ENCODE measurements at regions not wholly inside any gene's neighbourhood (a gene's known extent, or its start where the extent isn't known, plus 50 kb on each side); places are given as distances from the start of the nearest gene placed in this dataset.

DNA sequence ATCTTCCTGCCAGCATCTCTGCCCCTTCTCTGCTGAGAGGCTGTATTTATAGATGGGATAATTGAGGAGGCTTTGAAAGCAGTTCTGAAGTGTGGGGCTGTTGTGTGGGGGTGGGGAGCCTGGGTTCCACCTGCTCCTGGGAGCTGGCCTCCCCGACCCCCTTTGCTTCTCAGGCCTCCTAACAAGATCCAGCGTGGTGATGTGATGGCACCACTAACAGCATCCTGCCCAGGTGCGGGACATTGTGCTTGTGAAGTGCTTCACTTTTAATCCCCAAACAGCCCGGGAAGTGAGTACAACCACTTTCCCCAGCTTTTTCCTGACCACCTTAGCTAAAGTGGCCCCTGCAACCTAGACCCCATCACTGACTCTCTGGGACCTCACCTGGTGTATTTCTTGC, 95.1 kb upstream of the NRXN3 start:
- DNase-seq: no peak

GRCh38 chr14:78075555-78076277, 94.5 kb upstream of the NRXN3 start:
- DNase-seq: no peak

DNA sequence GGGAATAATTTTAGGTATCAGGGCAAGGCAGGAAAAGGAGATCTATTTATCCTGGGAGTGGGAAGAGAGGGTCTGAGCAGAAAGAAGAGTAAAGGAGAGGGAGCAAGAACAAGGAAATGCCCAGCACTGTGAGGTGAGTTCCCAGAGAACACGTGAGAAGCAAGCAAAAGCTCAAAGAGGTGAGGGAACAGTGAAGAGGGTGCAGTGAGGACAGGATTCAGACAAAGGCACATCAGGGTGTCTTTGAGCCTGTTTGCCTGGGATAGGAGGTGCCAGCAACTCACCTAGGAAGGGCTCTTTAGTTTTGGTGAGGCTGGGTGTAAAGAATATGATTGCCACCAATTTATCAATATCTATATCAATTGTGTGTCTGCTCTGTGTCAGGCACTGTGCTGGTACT, 88.9 kb upstream of the NRXN3 start:
- DNase-seq: no peak

- DNase-seq: no peak
Observed at GRCh38 chr14:78083837-78084236, 86.3 kb upstream of the NRXN3 start.

DNA sequence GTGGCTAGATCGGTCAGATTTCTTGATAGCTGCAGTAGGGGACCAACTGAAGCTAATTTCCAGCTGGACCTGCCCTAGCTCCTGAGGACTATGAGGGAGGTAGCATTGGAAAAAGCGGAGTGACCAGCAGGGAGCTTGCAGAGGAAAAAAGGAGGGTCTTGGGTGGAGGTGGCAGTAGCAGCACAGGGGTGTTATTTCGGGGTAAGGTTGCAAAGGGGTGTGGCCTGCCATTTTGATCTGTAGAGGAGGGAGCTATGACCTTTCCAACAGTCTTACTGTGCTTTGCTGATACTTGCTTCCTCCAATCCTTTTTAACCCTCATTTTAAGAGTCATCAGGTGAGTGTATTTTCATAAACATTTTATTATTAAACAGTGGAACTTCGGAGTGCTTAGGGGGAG, 83.8 kb upstream of the NRXN3 start:
- DNase-seq: no peak

GRCh38 chr14:78088916-78089315, 81.3 kb upstream of the NRXN3 start:
- DNase-seq: no peak

DNA sequence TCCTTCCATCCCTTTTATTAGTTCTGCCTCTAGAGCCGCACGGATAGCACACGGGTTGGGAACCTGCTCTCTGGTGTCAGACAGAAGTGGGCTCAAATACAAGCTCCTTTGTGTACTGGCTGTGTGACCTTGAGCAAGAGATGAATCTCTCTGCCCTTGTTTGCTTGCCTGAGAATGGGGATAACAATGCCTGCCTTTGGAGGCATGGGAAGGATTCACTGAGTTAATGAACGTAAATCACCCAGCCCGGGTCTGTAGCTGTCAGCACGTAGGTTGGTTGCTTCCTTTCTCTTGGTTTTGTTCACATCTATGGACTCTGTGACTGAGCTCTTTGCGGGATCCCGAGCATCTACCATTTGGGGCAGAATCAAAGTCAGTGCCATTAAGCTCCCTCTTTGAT, 79.3 kb upstream of the NRXN3 start:
- no peak for DNase-seq

GRCh38 chr14:78091361-78091760, 78.8 kb upstream of the NRXN3 start:
- no peak for DNase-seq

DNA sequence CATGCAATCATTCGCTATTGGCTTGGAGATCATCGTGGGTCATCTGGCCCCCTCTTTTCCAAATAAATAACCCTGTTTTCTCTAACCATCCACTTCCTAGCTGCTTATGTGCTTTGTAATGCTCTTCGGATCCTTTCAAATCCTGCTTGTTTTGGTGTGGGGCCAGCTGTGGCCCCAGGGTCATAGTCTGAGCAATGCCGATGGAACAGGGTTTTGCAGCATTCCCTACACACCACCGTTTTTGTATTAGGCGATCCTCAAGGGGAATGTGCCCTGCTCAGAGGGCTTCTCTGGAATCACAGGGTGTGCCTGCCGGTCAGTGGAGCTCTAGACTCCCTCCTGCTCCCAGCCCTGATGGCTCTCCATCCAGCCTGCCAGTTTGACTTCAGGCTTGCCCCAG, 78.1 kb upstream of the NRXN3 start:
- DNase-seq: no peak

DNA sequence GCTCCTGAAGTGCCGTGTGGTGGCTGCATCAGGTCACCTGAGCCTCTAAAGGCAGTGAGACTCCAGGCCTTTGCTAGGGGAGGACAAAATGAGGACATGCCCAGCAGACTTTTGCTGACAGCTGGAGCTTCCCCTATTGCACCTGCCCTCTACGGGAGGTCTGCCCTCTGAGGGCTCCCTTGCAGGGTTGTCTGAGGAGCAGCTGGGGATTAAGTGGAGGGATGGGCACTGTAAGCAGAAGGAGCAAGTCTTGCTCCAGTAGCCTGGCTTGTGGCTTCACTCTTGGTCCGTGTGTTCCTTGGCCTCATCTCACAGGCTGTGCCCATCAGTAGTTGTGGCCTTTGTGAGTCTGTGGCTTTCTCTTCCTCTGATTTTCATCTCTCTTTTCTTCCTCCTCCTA, 66.9 kb upstream of the NRXN3 start:
- no peak for DNase-seq

- no peak for DNase-seq
Observed at GRCh38 chr14:78104160-78104559, 66.0 kb upstream of the NRXN3 start.

DNA sequence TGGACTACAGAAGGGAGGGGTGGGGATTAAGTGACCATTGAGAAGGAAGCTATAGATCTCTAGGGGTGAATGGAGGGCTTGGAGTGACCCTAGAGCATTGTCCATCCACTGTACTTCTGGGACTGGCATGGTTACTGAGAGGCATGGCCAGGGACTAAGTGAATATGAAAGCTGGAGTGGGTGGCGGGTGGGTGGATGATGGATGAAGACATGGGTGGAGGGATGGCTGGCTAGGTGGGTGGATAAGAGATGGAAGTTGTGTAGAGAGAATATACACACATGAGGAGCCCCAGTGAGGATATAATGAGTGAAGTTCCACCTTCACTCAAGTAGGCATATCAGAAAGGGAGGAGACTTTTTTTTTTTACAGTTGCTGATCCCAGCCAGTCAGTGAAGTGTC, 65.5 kb upstream of the NRXN3 start:
- no peak for DNase-seq

DNA sequence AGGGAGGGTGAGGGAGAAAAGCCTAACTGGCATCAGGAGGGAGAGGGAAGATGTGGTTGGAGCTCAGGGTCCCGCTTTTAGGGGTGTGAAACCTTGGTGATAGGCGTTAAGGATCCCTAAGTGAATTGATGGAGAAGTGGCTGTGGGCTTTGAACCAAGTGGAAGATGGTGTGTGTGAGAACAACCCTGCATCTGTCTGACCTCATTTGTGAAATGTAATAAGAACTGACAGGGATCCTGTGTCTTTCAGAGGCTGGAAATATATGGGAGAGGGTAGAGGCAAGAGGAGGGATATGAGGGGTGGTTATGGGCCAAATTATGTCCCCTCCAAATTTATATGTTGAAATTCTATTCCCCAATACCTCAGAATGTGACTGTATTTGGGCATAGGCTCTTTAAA, 63.8 kb upstream of the NRXN3 start:
- no peak for DNase-seq

GRCh38 chr14:78107166-78107565, 63.0 kb upstream of the NRXN3 start:
- no peak for DNase-seq

DNA sequence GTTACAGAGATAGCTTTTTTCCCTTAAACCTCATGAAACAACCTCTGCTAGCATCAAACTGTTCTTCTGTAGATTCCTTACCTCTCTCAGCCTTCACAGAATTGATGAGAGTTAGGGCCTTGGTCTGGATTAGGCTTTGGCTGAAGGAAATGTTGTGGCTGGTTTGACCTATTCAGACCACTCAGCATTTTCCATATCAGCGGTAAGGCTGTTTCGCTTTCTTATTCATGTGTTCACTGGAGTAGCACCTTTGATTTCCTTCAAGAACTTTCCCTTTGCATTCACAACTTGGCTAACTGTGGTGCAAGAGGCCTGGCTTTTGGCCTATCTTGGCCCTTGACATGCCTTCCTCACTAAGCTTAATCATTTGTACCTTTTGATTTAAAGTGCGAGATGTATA, 50.7 kb upstream of the NRXN3 start:
- DNase-seq: no peak
